ENCODE measurements at regions not wholly inside any gene's neighbourhood (a gene's known extent, or its start where the extent isn't known, plus 50 kb on each side); places are given as distances from the start of the nearest gene placed in this dataset.

DNA sequence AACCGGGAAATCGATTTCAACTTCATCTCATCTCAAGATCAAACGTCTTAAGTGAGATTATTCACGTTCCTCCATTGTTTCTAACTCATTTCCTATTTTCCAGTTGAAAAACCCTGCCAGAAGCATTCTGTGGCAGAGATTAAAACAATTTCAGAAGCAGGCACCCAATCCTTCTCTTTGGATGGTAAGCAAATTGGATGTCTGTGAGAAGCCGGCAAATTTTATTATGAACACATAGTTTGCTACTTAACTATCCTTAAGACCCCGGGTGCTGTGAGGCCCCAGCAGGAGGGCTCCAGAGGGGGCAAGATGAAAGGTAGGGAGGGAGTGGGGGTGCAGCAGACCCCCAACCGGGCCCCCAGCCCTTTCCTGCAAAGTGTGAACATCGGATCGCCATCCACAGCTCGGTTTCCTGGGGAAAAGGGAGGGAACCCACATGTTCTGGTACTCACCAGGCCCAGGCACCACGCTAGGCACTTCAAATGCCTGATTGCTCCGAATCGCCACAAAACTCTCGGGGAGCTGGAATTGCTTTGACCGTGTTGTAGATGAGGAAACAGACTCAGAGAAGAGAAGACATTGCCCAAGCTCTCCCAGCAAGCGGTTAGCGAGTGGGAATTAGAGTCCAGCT lies 167.1 kb upstream of the MVB12B start:
- TF ChIP-seq POLR2AphosphoS5 (IDR thresholded peaks at IDR 0.05) (no peak), EP300 (IDR thresholded peaks at IDR 0.05) (no peak)
- TF ChIP-seq, protein P1, sequence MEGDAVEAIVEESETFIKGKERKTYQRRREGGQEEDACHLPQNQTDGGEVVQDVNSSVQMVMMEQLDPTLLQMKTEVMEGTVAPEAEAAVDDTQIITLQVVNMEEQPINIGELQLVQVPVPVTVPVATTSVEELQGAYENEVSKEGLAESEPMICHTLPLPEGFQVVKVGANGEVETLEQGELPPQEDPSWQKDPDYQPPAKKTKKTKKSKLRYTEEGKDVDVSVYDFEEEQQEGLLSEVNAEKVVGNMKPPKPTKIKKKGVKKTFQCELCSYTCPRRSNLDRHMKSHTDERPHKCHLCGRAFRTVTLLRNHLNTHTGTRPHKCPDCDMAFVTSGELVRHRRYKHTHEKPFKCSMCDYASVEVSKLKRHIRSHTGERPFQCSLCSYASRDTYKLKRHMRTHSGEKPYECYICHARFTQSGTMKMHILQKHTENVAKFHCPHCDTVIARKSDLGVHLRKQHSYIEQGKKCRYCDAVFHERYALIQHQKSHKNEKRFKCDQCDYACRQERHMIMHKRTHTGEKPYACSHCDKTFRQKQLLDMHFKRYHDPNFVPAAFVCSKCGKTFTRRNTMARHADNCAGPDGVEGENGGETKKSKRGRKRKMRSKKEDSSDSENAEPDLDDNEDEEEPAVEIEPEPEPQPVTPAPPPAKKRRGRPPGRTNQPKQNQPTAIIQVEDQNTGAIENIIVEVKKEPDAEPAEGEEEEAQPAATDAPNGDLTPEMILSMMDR (IDR thresholded peaks at IDR 0.05): no peak
